ENCODE measurements at regions not wholly inside any gene's neighbourhood (a gene's known extent, or its start where the extent isn't known, plus 50 kb on each side); places are given as distances from the start of the nearest gene placed in this dataset.

DNA sequence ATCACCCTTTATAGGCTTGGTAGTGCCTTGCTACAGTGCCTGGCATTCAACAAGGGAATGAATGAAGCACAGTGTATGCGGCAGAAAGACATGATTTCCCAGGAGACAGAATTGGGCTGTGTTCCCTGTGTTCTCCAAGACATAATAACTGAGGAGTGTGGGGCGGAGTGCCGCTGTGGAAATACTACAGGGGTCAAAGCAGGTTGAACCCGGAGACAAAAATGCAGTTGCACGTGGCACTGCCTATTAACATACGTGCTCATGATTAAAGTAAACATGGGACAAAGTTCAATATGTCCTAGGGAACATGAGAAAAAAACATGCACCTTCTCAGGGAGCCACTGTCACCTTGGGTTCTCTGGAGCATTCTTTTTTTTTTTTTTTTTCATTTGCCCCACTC is 820.8 kb downstream of the RPA4 start:
- Histone ChIP-seq H3K36me3 (no peaks in the 10 kb centered on the region), H3K4me1 (no peaks in the 10 kb centered on the region), H3K27me3 (no peaks in the 10 kb centered on the region), H3K4me3 (replicated peaks in 1 of 3) (no peak overlapping the region), H3K27ac (no peak overlapping the region), H3K9me3 (no peaks in the 10 kb centered on the region)
- no peak for DNase-seq
- intact Hi-C loops (cut with DNase I), result no loop called here
- 89 to 93% methylated on average over 6 of the region's 6 CpGs for WGBS, 2 donors
- no peak for TF ChIP-seq CTCF (IDR thresholded peaks at IDR 0.05)
- no peak for TF ChIP-seq POLR2A (IDR thresholded peaks at IDR 0.05)

- TF ChIP-seq POLR2A (IDR thresholded peaks at IDR 0.05) (no peak), CTCF (IDR thresholded peaks at IDR 0.05) (no peak)
- H3K27ac ChIP-seq, result no peak overlapping the region
- H3K36me3 ChIP-seq, result no peaks in the 10 kb centered on the region
- no peak overlapping the region for H3K4me3 ChIP-seq (replicated peaks in 1 of 3)
- no peaks in the 10 kb centered on the region for H3K4me1 ChIP-seq
- WGBS, 2 donors, result 100% methylated on average over 1 of the region's 1 CpG
- H3K9me3 ChIP-seq, result no peaks in the 10 kb centered on the region
- intact Hi-C loops (cut with DNase I), result no loop called here
- DNase-seq, result no peak
- no peaks in the 10 kb centered on the region for H3K27me3 ChIP-seq
Observed at GRCh38 chrX:97704881-97705280, 821.2 kb downstream of the RPA4 start.

DNA sequence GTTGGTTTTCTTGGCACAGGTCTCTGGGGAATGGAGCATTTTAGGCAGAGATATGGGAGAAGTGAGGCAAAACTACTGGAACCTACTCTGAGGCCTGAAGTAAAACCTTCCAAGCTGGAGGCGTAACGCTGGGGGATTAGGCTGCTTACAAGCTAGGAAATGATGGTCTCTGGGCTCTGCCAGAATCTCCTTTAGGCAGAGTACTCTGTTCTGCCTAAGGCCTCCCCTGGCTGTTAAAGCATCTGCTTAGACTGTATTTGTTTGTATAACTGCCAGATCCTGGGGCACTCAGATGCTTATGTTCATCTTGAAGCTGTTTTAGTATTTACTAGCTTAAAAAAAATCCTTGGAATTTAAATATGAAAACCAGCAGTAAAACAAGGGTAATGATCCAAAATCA is 822.2 kb downstream of the RPA4 start:
- Histone ChIP-seq H3K4me1 (no peaks in the 10 kb centered on the region), H3K36me3 (no peaks in the 10 kb centered on the region), H3K27ac (no peak overlapping the region), H3K27me3 (no peaks in the 10 kb centered on the region), H3K4me3 (replicated peaks in 1 of 3) (no peak overlapping the region), H3K9me3 (no peaks in the 10 kb centered on the region)
- no peak for DNase-seq
- TF ChIP-seq CTCF (IDR thresholded peaks at IDR 0.05) (no peak), POLR2A (IDR thresholded peaks at IDR 0.05) (no peak)
- WGBS, 2 donors, result 44 to 46% methylated on average over 2 of the region's 2 CpGs
- intact Hi-C loops (cut with DNase I), result no loop called here

- Histone ChIP-seq H3K27ac (no peak overlapping the region), H3K9me3 (no peaks in the 10 kb centered on the region), H3K4me1 (no peaks in the 10 kb centered on the region), H3K4me3 (replicated peaks in 1 of 3) (no peak overlapping the region), H3K27me3 (no peaks in the 10 kb centered on the region), H3K36me3 (no peaks in the 10 kb centered on the region)
- TF ChIP-seq POLR2A (IDR thresholded peaks at IDR 0.05) (no peak), CTCF (IDR thresholded peaks at IDR 0.05) (no peak)
- DNase-seq, result no peak
- intact Hi-C loops (cut with DNase I), result no loop called here
Observed at GRCh38 chrX:97714072-97714471, 830.4 kb downstream of the RPA4 start.

- TF ChIP-seq POLR2A (IDR thresholded peaks at IDR 0.05) (no peak), CTCF (IDR thresholded peaks at IDR 0.05) (no peak)
- peak in 1 of 2 donors; percentile 5 for DNase-seq
Observed at GRCh38 chrX:97728215-97728614, 844.5 kb downstream of the RPA4 start.

More at GRCh38 chrX:97728215-97728614, 844.5 kb downstream of the RPA4 start:
- Histone ChIP-seq H3K4me3 (replicated peaks in 1 of 3) (no peak overlapping the region), H3K4me1 (no peaks in the 10 kb centered on the region), H3K9me3 (no peaks in the 10 kb centered on the region), H3K36me3 (no peaks in the 10 kb centered on the region), H3K27ac (no peak overlapping the region), H3K27me3 (no peaks in the 10 kb centered on the region)
- intact Hi-C loops (cut with DNase I), result no loop called here
- WGBS, 2 donors, result 40 to 49% methylated on average over 2 of the region's 2 CpGs
